ENCODE measurements at regions not wholly inside any gene's neighbourhood (a gene's known extent, or its start where the extent isn't known, plus 50 kb on each side); places are given as distances from the start of the nearest gene placed in this dataset.
"Not testable (repeated sequence)": the region's sequence is repeated elsewhere in the genome, so short reads cannot be mapped to it uniquely, and the experiment has no call there.

GRCh38 chr7:119256446-119257131 is 1016.4 kb upstream of the KCND2 start:
- Histone ChIP-seq H3K4me3 (ENCODE audit: low read length) (no peak overlapping the region), H3K36me3 (ENCODE audit: insufficient read depth, low read length) (no peaks in the 10 kb centered on the region)
- WGBS, result no CpG with 5 or more reads among the region's 3 CpGs

GRCh38 chr7:119266790-119267189 is 1006.2 kb upstream of the KCND2 start:
- not testable (repeated sequence) for H3K36me3 ChIP-seq (ENCODE audit: insufficient read depth, low read length); H3K9me3 ChIP-seq (ENCODE audit: insufficient read depth, low read depth, low read length); H3K9ac ChIP-seq (ENCODE audit: low read depth, low read length); H3K27me3 ChIP-seq (ENCODE audit: insufficient read depth, low read length); H3K4me3 ChIP-seq (ENCODE audit: low read length); H3K4me1 ChIP-seq (ENCODE audit: insufficient read depth, low read length); H3K27ac ChIP-seq (ENCODE audit: low read depth, low read length)
- WGBS, result 90% methylated on average over 2 of the region's 2 CpGs

More at GRCh38 chr7:119256446-119257131, 1016.4 kb upstream of the KCND2 start:
- Histone ChIP-seq H3K27ac (ENCODE audit: low read depth, low read length) (no peak overlapping the region), H3K27me3 (ENCODE audit: insufficient read depth, low read length) (no peaks in the 10 kb centered on the region), H3K9me3 (ENCODE audit: insufficient read depth, low read depth, low read length) (no peaks in the 10 kb centered on the region), H3K4me1 (ENCODE audit: insufficient read depth, low read length) (no peaks in the 10 kb centered on the region), H3K9ac (ENCODE audit: low read depth, low read length) (no peak overlapping the region)

GRCh38 chr7:119270045-119270464 is 1002.9 kb upstream of the KCND2 start:
- Histone ChIP-seq H3K36me3 (ENCODE audit: insufficient read depth, low read length) (no peaks in the 10 kb centered on the region), H3K27me3 (ENCODE audit: insufficient read depth, low read length) (no peaks in the 10 kb centered on the region), H3K9me3 (ENCODE audit: insufficient read depth, low read depth, low read length) (no peaks in the 10 kb centered on the region), H3K27ac (ENCODE audit: low read depth, low read length) (no peak overlapping the region), H3K9ac (ENCODE audit: low read depth, low read length) (no peak overlapping the region), H3K4me1 (ENCODE audit: insufficient read depth, low read length) (no peaks in the 10 kb centered on the region), H3K4me3 (ENCODE audit: low read length) (no peak overlapping the region)
- WGBS, result 23% methylated on average over 7 of the region's 7 CpGs

GRCh38 chr7:119270644-119271043 is 1002.3 kb upstream of the KCND2 start:
- Histone ChIP-seq H3K9me3 (ENCODE audit: insufficient read depth, low read depth, low read length) (no peaks in the 10 kb centered on the region), H3K27me3 (ENCODE audit: insufficient read depth, low read length) (no peaks in the 10 kb centered on the region), H3K9ac (ENCODE audit: low read depth, low read length) (no peak overlapping the region), H3K4me1 (ENCODE audit: insufficient read depth, low read length) (no peaks in the 10 kb centered on the region), H3K4me3 (ENCODE audit: low read length) (no peak overlapping the region), H3K36me3 (ENCODE audit: insufficient read depth, low read length) (no peaks in the 10 kb centered on the region), H3K27ac (ENCODE audit: low read depth, low read length) (no peak overlapping the region)
- WGBS, result 93% methylated on average over 6 of the region's 6 CpGs

- Histone ChIP-seq H3K27ac (ENCODE audit: low read depth, low read length) (no peak overlapping the region), H3K9me3 (ENCODE audit: insufficient read depth, low read depth, low read length) (no peaks in the 10 kb centered on the region), H3K9ac (ENCODE audit: low read depth, low read length) (no peak overlapping the region), H3K27me3 (ENCODE audit: insufficient read depth, low read length) (no peaks in the 10 kb centered on the region), H3K36me3 (ENCODE audit: insufficient read depth, low read length) (no peaks in the 10 kb centered on the region), H3K4me3 (ENCODE audit: low read length) (no peak overlapping the region), H3K4me1 (ENCODE audit: insufficient read depth, low read length) (no peaks in the 10 kb centered on the region)
- 93% methylated on average over 9 of the region's 9 CpGs for WGBS
These were observed 1001.7 kb upstream of the KCND2 start for GRCh38 chr7:119271147-119271779.

- no peak overlapping the region for H3K9ac ChIP-seq (ENCODE audit: low read depth, low read length)
- H3K4me1 ChIP-seq (ENCODE audit: insufficient read depth, low read length), result no peaks in the 10 kb centered on the region
- H3K36me3 ChIP-seq (ENCODE audit: insufficient read depth, low read length), result no peaks in the 10 kb centered on the region
- no peak overlapping the region for H3K4me3 ChIP-seq (ENCODE audit: low read length)
- H3K27me3 ChIP-seq (ENCODE audit: insufficient read depth, low read length), result no peaks in the 10 kb centered on the region
- no peaks in the 10 kb centered on the region for H3K9me3 ChIP-seq (ENCODE audit: insufficient read depth, low read depth, low read length)
- H3K27ac ChIP-seq (ENCODE audit: low read depth, low read length), result no peak overlapping the region
- WGBS, result no CpG with 5 or more reads among the region's 1 CpG
These were observed 991.7 kb upstream of the KCND2 start for GRCh38 chr7:119281181-119281846.

- no peaks in the 10 kb centered on the region for H3K27me3 ChIP-seq (ENCODE audit: insufficient read depth, low read length)
- H3K9ac ChIP-seq (ENCODE audit: low read depth, low read length), result no peak overlapping the region
- H3K9me3 ChIP-seq (ENCODE audit: insufficient read depth, low read depth, low read length), result no peaks in the 10 kb centered on the region
- H3K36me3 ChIP-seq (ENCODE audit: insufficient read depth, low read length), result no peaks in the 10 kb centered on the region
- H3K4me3 ChIP-seq (ENCODE audit: low read length), result no peak overlapping the region
- no peak overlapping the region for H3K27ac ChIP-seq (ENCODE audit: low read depth, low read length)
- no peaks in the 10 kb centered on the region for H3K4me1 ChIP-seq (ENCODE audit: insufficient read depth, low read length)
- WGBS, result 95% methylated on average over 3 of the region's 3 CpGs
These were observed 989.6 kb upstream of the KCND2 start for GRCh38 chr7:119283353-119283752.

GRCh38 chr7:119288416-119288815 is 984.6 kb upstream of the KCND2 start:
- Histone ChIP-seq H3K9ac (ENCODE audit: low read depth, low read length) (no peak overlapping the region), H3K4me3 (ENCODE audit: low read length) (no peak overlapping the region), H3K27me3 (ENCODE audit: insufficient read depth, low read length) (no peaks in the 10 kb centered on the region), H3K36me3 (ENCODE audit: insufficient read depth, low read length) (no peaks in the 10 kb centered on the region), H3K27ac (ENCODE audit: low read depth, low read length) (no peak overlapping the region), H3K4me1 (ENCODE audit: insufficient read depth, low read length) (no peaks in the 10 kb centered on the region), H3K9me3 (ENCODE audit: insufficient read depth, low read depth, low read length) (no peaks in the 10 kb centered on the region)
- WGBS, result 89% methylated on average over 1 of the region's 1 CpG

GRCh38 chr7:119300341-119300740 is 972.6 kb upstream of the KCND2 start:
- not testable (repeated sequence) for H3K4me3 ChIP-seq (ENCODE audit: low read length); H3K9me3 ChIP-seq (ENCODE audit: insufficient read depth, low read depth, low read length); H3K4me1 ChIP-seq (ENCODE audit: insufficient read depth, low read length); H3K27ac ChIP-seq (ENCODE audit: low read depth, low read length); H3K36me3 ChIP-seq (ENCODE audit: insufficient read depth, low read length); H3K27me3 ChIP-seq (ENCODE audit: insufficient read depth, low read length); H3K9ac ChIP-seq (ENCODE audit: low read depth, low read length)
- WGBS, result 86% methylated on average over 1 of the region's 3 CpGs

GRCh38 chr7:119320316-119320715 is 952.7 kb upstream of the KCND2 start:
- 100% methylated on average over 1 of the region's 1 CpG for WGBS
- H3K27ac ChIP-seq (ENCODE audit: low read depth, low read length), result no peak overlapping the region
- H3K4me3 ChIP-seq (ENCODE audit: low read length), result no peak overlapping the region
- H3K27me3 ChIP-seq (ENCODE audit: insufficient read depth, low read length), result no peaks in the 10 kb centered on the region
- no peaks in the 10 kb centered on the region for H3K9me3 ChIP-seq (ENCODE audit: insufficient read depth, low read depth, low read length)
- H3K36me3 ChIP-seq (ENCODE audit: insufficient read depth, low read length), result no peaks in the 10 kb centered on the region
- H3K9ac ChIP-seq (ENCODE audit: low read depth, low read length), result no peak overlapping the region
- no peaks in the 10 kb centered on the region for H3K4me1 ChIP-seq (ENCODE audit: insufficient read depth, low read length)

GRCh38 chr7:119329715-119330114 is 943.3 kb upstream of the KCND2 start:
- Histone ChIP-seq H3K27me3 (ENCODE audit: insufficient read depth, low read length) (no peaks in the 10 kb centered on the region), H3K9me3 (ENCODE audit: insufficient read depth, low read depth, low read length) (no peaks in the 10 kb centered on the region), H3K4me1 (ENCODE audit: insufficient read depth, low read length) (no peaks in the 10 kb centered on the region), H3K4me3 (ENCODE audit: low read length) (no peak overlapping the region), H3K27ac (ENCODE audit: low read depth, low read length) (no peak overlapping the region), H3K9ac (ENCODE audit: low read depth, low read length) (no peak overlapping the region), H3K36me3 (ENCODE audit: insufficient read depth, low read length) (no peaks in the 10 kb centered on the region)
- WGBS, result 95% methylated on average over 4 of the region's 5 CpGs

Measured in HUES64 (cell line).